T1000 (cell line): ENCODE measurements at regions not wholly inside any gene's neighbourhood (a gene's known extent, or its start where the extent isn't known, plus 50 kb on each side); places are given as distances from the start of the nearest gene placed in this dataset.
"Not testable (repeated sequence)": the region's sequence is repeated elsewhere in the genome, so short reads cannot be mapped to it uniquely, and the experiment has no call there.

ENCODE experiments used
- DNase-seq: peaks from one replicate; lab custom pipeline; 2025; ENCODE audit warnings: mixed read lengths; lab: John Stamatoyannopoulos, UW

DNA sequence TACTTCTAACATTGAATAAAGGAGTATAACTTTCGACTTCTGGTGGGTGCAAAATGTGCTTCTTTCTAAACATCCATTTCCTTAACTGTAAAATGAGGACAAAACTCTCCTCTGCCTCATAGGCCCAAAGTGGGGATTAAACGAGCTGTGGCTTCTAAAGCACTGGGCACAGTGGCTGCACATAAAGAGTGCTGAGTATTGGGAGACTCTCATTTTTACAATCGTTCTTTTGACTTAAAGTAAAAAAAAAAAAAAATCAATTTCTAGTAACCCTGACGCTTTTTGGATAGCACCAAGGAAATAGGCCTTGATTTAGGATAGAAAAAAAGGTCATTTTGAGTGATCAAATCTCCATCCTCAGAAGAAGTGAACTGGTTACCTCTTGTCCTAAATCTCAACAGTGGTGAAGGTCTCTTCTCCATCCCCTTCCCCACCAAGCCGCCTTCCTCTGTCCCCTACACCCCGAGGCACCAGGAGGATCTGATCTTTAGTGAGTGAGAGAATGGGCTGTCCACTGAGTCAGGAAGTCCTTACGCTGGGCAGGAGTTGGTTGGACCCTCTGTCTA, 161.6 kb downstream of the DDX1 start:
- DNase-seq = no peak

DNA sequence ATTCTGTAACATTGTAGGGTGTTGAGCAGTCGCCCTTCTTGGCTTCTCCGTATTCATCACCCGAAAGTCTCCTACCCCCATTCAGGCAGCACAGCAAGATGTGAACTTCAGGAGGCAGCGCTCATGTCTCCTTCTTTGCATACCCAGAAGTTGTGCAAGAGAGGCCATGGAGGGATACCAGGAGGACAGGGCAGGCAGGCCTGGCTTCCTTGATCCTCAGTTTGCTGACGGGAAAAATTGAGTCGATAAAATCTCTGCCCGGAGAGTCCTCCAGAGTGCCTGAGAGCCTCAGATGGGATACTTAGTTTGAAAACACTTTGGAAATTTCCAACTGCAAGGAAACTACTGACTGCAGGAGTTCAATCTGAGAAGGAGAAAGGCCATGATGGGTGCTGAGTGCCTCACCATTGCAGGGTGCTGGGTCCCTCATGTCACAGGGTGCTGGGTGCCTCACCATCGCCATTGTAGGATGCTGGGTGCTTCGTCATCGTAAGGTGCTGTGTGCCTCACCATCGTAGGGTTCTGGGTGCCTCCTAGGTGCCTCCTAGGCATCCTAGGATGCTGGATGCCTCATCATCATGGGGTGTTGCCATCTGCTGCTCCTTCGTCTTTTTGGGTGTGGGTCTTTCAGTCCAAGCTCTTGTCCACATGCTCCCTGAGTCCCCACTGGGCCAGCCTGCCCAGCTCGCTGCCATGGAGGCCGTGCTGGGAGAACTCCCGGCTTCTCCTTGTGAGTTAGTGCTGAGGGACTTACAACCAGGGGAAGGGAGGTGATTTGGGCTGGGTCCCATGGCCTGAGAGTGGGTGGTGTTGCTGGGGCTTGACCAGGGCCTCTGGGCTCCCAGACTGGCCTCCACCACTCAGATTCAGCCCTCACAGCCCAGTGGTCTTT, 162.4 kb downstream of the DDX1 start:
- no peak for DNase-seq

DNA sequence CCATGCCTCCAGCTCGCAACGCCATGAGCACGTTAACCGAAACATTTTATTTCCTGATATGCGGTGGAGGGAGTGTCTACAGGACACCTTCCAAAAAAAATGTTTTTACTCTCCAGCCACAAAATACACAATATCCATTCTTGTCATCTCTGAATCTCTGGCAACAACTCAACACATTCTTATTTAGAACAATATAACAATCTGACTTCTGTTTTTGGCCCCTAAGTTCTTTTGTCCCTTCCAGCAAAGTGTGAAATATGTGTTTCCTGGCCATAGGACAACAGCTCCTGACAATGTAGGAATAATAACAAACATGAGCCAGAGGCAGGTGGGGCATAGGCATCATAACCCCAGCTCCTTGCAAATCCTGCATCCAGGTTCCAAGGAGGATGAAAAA, 163.0 kb downstream of the DDX1 start:
- no peak for DNase-seq

DNA sequence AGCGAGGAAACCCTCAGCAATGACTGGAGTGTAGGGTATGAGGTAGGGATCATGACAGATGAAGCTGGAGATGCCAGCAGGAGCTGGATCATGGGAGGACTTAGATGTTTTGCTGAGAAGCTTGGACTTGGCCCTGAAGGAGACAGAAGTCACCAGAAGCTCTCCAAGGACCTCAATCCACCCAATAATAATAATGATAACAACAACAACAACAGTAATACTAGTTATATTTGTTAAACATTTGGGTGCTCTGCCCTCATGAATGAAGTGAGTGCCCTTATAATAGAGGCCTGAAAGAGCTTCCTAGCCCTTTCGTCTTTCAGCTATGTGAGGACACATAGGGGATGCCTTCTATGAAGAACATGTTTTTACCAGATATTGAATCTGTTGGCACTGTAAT, 163.9 kb downstream of the DDX1 start:
- DNase-seq = no peak

DNA sequence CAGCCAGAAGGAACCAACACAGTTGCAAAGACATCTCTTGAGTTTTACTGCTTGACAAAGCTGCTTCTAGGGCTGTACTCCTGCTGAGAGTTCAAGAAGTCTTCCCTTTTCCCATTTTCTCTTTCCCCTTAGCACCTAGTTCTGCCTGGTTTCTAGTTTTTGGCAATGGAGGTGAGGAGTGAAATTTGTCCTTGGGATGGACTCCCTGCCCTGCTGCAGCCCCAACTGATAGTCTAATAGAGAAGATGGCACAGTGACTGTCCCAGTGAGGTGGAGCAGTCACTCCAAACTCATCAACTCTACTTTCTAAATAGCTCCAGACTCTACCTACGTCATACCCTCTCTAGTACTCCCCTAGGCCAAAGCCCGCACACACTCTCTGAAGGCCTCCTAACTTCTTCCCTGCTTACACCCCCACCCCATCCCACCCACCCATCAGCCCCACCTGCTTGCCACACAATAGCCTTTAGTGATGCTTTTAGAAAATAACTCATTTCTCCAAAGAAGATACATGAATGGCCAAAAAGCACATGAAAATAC, 164.4 kb downstream of the DDX1 start:
- DNase-seq = no peak

DNA sequence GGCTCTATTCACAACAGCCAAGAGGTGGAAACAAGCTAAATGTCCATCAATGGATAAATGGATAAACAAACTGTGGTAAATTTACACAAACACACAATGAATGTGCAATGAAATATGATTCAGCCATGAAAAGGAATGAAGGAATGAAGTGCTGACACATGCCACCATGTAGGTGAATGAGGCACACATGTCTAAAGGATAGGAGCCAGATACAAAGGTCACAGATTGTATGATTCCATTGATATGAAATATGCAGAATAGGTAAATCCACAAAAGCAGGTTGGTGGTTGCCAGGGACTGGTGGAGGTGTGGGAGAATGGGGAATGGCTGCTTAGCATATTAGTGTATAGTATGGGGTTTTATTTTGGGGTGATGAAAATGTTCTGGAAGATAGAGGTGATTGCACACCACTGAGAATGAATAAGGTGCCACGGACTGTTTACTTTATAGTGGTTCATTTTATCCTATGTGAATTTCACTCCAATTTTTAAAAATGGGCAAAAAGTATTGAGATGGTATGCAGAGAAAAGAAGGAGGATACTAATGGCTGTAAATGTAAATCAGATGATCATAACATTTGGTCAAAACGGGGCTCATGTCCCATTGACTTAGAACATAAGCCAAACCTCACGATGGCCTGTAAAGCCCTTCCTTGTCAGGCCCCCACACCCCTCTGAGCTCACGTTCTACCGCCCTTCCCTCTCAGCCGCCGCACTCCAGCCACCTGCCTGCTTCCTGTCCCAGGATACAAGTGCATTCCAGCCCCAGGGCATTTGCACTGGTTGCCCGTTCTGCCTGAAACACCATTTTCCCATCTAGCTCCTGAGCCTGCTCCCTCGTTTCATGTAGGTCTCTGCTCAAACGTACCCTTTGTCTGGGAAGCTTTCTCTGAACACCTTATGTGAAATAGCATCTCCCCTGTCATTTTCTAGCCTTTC, 165.5 kb downstream of the DDX1 start:
- no peak for DNase-seq

DNA sequence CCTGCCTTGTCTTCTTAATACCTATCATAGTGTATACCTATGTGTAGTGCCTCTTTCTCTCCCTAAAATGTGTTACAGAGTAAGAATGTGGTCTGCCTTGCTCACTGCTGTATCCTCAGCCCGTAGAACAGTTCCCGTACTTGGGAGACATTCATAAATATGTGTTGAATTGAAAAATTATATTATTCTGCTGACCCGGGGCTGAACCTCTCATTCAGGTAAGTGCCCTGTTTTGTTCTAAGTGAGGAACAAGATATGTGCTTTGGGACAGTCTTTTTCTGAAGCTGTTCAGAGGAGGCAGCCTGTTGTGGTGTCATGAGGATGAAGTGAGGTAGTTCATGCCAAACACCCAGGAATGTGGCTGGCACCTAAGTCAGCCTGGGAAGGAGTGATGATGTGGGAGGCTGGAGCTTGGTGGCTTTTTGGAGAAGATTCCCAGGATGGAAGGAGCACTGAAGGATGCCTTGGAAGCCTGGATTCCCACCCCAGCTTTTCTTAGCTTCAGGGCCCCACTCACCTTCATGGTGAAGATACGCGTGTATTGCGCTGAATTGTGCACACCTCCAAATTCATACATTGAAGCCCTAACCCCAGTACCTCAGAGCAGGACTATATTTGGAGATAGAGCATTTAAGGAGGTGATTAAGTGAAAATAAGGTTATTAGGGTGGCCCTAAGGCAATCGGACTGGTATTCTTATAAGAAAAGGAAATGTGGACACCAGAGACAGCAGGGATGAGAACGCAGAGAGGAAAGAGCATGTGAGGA, 166.3 kb downstream of the DDX1 start:
- no peak for DNase-seq

DNA sequence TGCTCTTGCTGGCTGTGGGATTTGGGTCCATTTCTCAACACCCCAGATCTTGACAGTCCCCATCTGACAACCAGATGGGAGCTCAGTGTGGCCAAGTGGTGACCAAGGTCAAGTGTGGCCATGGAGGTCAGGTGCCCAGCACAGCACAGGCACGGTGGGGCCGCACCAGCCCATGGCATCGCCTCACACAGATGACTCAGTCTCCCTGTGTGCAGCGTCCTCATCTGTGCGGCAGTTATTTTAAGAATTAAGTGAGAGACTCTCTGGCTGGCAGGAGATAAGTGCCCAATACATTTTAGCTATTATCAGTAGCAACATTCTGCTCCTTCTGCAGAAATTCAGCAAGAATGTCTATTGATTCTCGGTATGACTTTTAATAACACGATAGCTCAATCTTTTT, 167.2 kb downstream of the DDX1 start:
- no peak for DNase-seq

DNA sequence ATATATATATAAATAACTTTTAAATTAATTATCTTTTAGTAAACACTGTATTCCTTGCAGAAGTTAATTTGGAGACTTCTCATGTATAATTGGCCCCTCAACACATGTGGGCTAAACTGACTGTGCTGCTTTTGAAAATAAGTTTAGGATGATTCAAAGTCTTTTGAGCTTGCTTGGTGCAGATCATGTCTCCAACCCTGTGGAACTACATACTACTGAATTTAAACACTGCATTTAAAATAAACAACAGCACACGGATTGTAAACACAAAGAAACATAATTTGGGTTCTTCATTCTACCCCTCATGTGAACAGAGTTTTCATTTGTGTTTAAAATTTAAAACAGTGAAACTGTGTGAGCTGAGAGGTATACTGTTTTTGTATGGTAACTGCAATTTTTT, 167.7 kb downstream of the DDX1 start:
- no peak for DNase-seq

DNA sequence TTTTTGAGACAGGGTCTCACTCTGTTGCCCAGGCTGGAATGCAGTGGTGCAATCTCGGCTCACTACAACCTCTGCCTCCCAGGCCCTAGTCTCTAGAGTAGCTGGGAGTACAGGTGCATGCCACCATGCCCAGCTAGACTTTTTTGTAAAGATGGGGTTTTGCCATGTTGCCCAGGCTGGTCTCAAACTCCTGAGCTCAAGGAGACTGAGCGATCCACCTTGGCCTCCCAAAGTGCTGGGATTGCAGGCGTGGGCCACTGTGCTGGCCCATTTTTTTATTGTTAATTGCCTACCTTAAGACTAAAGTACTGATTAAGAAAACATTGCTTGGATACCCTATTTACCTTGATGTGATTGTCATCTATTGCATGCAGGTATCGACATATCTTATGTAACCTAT, 168.1 kb downstream of the DDX1 start:
- not testable (repeated sequence) for DNase-seq

DNA sequence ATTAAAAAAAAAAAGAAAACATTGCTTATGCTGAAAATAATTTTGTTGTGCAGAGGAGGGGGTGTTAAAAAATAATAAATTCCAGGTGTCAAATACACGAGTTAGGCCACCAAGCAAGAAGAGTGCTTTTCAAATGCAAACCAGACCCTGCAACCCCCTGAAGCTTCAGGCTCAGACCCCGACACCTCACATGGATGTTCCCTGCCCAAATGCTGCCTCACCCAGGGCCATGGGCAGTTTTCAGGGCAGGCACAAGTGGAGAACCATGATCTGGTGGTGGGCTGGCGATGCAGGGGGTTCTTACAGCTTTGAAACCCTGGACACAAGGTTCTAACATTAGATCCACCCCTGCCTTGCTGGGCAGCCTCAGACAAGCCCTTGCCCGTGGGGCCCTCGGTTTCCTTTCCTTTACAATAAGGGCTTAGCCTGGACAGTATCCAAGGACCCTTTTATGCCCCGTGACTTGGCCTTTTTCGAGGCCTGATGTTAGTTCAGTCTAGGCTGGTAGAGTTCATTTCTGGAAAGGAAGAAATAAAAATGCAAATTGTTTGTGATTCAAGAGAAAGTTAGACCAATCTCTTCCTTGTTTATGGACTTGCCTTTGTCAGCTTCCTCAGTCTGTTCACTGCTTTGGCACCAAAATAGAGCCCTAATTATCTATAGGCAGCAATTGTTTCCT, 168.7 kb downstream of the DDX1 start:
- DNase-seq = no peak

DNA sequence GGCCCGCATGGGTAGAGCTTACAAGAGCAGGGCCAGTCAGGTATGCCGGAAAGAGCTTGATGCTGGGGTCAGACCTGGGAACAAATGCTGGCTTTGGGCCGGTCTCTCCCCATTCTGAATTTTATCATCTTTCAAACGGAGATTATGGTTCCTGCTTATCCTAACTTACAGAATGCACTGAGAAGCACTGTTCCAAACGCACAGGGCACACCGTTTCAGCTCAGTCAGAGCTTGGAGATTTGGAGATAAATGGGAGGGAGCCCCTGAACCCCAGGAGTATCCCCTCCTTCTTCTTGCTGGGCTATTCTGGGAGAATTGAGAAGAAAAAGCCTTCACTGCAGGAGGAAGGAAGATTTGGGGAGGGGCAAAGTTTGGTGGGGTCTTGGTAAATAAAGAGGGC, 169.4 kb downstream of the DDX1 start:
- DNase-seq = no peak

DNA sequence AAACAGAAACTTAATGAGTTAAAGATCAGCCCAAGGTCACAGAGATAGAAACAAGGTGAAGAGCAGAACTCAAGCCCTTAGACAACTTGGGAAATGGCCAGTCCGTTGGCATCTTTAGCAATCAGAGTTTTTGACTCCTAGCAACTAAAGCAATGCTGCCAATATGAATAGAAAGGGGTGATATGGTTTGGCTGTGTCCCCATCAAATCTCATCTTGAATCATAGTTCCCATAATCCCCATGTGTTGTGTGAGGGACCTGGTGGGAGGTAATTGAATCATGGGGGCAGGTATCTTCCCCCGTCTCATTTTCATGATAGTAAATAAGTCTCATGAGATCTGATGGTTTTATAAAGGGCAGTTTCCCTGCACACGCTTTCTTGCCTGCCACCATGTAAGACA, 170.2 kb downstream of the DDX1 start:
- no peak for DNase-seq

DNA sequence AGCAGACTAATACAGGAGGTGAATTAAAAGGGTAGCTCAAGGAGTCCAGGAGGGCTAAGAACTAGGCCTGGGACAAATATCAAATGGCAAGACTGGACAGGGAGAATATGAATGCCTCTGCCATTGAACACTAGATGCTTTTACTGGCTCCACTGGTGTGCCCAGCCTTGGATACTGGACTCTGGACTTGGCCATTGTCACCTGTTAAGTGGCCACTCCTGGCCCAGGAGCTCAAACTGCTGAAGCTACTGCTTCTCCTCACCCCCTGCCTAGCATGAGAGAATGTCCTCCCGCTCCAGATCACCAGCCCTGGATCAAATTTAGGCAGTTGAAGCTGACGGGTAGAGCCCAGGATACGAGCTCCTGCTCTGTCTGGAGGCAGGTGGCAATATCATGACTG, 170.8 kb downstream of the DDX1 start:
- DNase-seq = no peak

DNA sequence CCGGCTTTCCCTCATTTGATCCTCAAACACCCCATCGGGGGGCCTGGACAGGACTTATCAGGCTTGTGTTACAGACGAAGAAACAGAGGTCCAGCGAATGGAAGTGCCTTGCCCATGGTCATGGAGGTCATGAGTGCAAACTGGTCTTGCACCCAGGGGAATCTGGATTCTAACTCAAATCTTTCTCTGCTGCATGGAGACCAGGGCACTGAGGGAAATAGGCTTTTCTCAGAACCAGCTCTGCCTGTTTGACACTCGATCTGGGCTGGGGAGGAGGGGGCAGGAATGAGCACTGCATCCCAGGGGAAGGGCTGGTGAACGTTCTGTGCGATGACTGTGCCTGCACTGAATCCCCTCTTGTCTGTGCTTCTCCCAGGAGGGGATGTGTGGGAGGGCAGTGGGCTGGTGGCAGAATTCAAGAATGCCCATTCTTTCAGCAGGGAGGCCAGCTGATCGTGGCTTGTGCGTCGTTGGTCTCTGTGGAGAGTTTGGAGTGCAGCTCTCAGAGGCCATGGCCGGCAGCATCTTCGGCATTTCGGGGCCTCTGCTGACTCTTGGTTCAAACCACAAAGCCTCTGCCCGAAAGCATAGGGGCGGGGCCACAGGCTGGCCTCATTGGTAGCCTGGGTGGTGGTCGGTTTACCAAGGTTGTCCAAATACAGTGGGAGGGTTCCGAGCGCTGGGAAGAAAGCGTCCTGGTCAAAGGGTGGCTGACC, 171.6 kb downstream of the DDX1 start:
- DNase-seq = no peak

DNA sequence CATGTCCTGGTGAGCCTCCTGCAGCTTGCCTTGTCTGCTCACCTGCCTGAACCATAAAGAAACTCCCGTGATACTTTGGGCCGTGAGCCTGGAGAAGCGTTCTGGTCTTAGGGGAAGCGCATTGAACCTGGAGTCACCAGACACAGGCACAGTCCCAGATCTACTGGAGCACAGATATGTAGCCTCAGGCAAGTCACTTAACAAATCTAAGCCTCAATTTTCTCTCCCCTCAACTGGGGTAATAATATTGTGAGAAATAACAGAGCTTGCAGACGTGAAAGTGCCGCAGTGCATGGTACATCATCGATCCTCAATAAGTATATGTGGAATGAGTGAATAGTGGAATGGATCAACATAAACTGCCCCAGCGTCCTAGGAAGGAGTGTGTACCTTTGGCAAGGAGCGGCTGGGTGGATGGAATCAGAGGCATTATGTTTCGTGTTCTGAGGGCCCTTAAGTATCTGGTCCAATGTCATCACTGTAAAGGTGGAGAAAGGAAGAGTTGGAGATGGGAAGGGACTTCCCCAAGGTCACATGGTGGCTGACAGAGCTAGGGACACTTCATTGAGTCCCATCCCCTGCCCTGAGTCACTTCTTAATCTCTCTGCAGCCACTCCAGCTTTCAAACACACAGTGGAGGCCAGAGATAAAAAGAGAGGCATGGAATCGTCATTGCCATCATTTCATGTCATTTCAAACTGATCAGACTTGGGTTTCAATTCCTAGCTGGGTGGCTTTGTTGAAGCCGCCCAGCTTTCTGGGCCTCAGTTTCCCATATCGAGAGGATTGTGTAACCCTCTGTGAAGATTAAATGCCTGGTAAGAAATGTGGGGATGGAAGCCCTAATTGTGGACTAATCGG, 172.4 kb downstream of the DDX1 start:
- no peak for DNase-seq

DNA sequence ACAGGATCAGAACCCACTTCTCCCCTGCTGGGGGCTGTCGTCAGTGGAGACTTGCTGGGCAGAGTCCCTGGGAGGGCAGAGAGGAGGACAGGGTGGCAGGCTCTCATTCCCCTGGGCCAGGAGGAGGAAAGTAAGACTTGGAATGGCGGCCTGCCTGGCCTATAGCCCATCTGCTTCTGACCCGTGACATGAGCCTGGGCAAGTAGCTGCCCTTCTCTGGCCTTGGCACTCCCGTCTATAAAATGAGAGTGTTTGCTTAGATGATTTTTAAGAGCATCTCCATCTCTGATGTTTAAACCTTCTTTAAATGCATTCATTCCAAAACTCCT, 173.0 kb downstream of the DDX1 start:
- DNase-seq = no peak

DNA sequence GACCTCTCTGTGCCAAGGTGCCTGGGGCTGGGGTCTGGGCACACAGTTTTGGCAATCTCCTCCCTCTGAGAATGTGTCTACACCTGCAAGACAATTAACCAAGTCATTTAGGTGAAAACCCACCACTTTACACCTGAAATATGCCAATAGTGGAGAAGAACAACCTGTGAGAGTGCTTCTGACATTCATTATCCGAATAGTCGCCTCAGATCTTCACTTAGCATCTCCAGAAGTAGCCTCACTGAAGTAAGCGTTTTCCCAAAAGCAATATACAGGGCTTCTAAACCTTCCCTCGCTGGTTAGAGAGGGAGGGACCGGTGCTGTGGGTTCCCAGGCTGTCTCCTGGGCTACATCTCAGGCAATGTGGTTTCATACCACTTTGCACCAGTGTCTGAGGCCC, 173.5 kb downstream of the DDX1 start:
- no peak for DNase-seq

DNA sequence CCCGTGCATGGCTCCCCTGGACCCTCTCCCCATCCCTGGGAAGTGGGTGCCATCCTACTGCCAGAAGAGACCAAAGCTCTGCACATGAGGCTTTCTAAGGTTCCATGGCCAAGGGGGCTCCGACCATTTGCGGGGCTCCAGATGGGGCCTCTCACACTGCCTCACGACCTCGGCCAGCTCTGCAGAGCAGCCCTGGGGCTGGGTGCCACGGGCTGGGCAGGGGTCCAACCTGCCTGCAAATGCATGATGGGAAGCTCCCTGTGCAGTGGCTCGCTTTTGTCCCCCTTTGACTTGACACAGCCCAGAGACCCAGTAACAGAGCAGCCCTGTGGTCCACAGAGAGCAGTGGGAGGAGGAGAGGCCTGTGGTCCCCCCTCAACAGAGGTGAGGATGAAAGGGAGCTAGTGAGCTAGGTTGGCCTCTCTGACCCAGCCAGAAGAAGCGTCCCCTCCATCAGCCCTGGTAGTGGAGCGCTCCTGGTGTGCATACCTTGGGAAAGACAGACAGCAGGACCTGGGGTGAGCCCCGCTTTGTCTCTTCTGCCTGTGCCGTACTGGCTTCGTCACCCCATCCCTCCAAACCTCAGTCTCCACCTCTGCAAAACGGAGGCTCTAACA, 174.1 kb downstream of the DDX1 start:
- no peak for DNase-seq
